ENCODE measurements at regions not wholly inside any gene's neighbourhood (a gene's known extent, or its start where the extent isn't known, plus 50 kb on each side); places are given as distances from the start of the nearest gene placed in this dataset.

- Histone ChIP-seq H3K27ac (no peak overlapping the region), H3K9me3 (no peaks in the 10 kb centered on the region), H3K4me1 (no peaks in the 10 kb centered on the region), H3K36me3 (no peaks in the 10 kb centered on the region), H3K4me3 (no peak overlapping the region), H3K27me3 (no peaks in the 10 kb centered on the region)
- intact Hi-C loops (cut with DNase I), result no loop called here
- DNase-seq, result no peak
- no peak for ATAC-seq
- WGBS, 2 donors, result 68 to 73% methylated on average over 4 of the region's 4 CpGs
- TF ChIP-seq CTCF (IDR thresholded peaks at IDR 0.05), result no peak
- FAIRE-seq, result no peak
Observed at GRCh38 chr10:4262449-4262848, 477.4 kb upstream of the KLF6 start.

- intact Hi-C loops (cut with DNase I), result no loop called here
Observed at GRCh38 chr10:4260483-4261124, 475.6 kb upstream of the KLF6 start.

GRCh38 chr10:4257939-4258465 lies 473.0 kb upstream of the KLF6 start:
- H3K27ac ChIP-seq, result no peak overlapping the region
- no peak overlapping the region for H3K4me3 ChIP-seq
- 76 to 85% methylated on average over 14 of the region's 14 CpGs for WGBS, 2 donors
- H3K9me3 ChIP-seq, result no peaks in the 10 kb centered on the region
- DNase-seq (no peak), ATAC-seq (no peak), FAIRE-seq (no peak)
- no peaks in the 10 kb centered on the region for H3K4me1 ChIP-seq
- no peaks in the 10 kb centered on the region for H3K36me3 ChIP-seq
- no peak for TF ChIP-seq CTCF (IDR thresholded peaks at IDR 0.05)
- H3K27me3 ChIP-seq, result no peaks in the 10 kb centered on the region
- intact Hi-C loops (cut with DNase I), result no loop called here

More at GRCh38 chr10:4260483-4261124, 475.6 kb upstream of the KLF6 start:
- no peaks in the 10 kb centered on the region for H3K4me1 ChIP-seq
- ATAC-seq (no peak), FAIRE-seq (peak; percentile 75), DNase-seq (no peak)
- no peak overlapping the region for H3K27ac ChIP-seq
- WGBS, 2 donors, result 81 to 89% methylated on average over 4 of the region's 4 CpGs
- no peaks in the 10 kb centered on the region for H3K36me3 ChIP-seq
- H3K9me3 ChIP-seq, result no peaks in the 10 kb centered on the region
- no peak for TF ChIP-seq CTCF (IDR thresholded peaks at IDR 0.05)
- H3K4me3 ChIP-seq, result no peak overlapping the region
- H3K27me3 ChIP-seq, result no peaks in the 10 kb centered on the region

DNA sequence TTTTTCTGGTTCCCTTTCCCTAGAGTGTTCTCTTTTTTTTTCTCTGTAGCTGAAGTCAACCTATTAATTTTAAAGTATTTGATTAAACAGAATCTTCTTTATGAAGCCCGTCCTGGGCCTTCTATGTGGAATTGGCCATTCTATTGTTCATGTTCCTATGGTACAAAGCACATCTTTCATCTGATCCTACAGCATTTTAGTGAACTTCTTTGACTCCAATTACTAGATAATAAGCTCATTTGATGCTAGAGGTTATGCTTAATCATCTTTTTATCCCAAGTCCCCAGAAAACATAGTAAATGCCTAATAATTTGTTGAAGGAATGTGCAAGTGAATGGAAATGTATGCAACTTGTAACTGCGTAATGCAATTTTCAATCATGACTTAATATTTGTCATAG lies 472.0 kb upstream of the KLF6 start:
- H3K27ac ChIP-seq, result no peak overlapping the region
- H3K9me3 ChIP-seq, result no peaks in the 10 kb centered on the region
- intact Hi-C loops (cut with DNase I), result no loop called here
- H3K36me3 ChIP-seq, result no peaks in the 10 kb centered on the region
- FAIRE-seq, result no peak
- no peak for DNase-seq
- no peak for ATAC-seq
- no peaks in the 10 kb centered on the region for H3K27me3 ChIP-seq
- WGBS, 2 donors, result 78 to 91% methylated on average over 2 of the region's 2 CpGs
- TF ChIP-seq CTCF (IDR thresholded peaks at IDR 0.05), result no peak
- H3K4me1 ChIP-seq, result no peaks in the 10 kb centered on the region
- H3K4me3 ChIP-seq, result no peak overlapping the region

DNA sequence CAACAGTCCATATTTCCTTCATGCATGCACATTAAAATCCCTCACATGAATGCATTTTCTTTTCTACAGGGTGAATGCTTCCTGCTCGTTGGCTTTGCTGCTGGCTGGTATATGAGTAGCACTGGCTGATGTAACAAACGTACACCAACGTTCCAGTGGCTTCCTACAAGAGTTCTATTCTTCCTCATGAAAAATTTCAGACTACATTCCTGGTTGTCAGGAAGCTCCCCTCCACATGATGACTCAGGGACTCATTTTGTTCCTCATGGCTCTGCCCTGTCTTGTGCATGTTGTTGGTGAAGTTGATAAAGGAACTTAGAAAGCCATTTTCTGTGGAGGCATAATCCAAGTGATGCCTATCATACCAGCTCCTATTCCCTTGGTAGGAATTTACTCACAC lies 470.7 kb upstream of the KLF6 start:
- no peak for TF ChIP-seq CTCF (IDR thresholded peaks at IDR 0.05)
- no peak for FAIRE-seq

More for the DNA sequence above, 470.7 kb upstream of the KLF6 start:
- no peaks in the 10 kb centered on the region for H3K27me3 ChIP-seq
- no peaks in the 10 kb centered on the region for H3K4me1 ChIP-seq
- ATAC-seq (no peak), DNase-seq (no peak)
- no peaks in the 10 kb centered on the region for H3K9me3 ChIP-seq
- no peak overlapping the region for H3K27ac ChIP-seq
- H3K36me3 ChIP-seq, result no peaks in the 10 kb centered on the region
- no peak overlapping the region for H3K4me3 ChIP-seq
- 46 to 56% methylated on average over 3 of the region's 3 CpGs for WGBS, 2 donors
- intact Hi-C loops (cut with DNase I), result no loop called here

Measured in pancreas (tissue), 10 donors.